H1 (cell line): ENCODE measurements at regions not wholly inside any gene's neighbourhood (a gene's known extent, or its start where the extent isn't known, plus 50 kb on each side); places are given as distances from the start of the nearest gene placed in this dataset.

Experiments
- BCL11A ChIP-seq, 2 experiments: IDR thresholded peaks; one replicate each; pipeline ENCODE4 v1.6.1; 2011; ENCODE audit warnings: low read depth in 2 of 2, low read length in 2 of 2, mild to moderate bottlenecking in 2 of 2
- BRCA1 ChIP-seq: IDR thresholded peaks from 2 replicates; pipeline ENCODE4 v1.6.1; 2012; ENCODE audit warnings: low read depth, low read length, improper control_type of control experiment
- CBX8 ChIP-seq: fragments of 300-800, 300-1000 bp; sonication (generic); IDR thresholded peaks from 2 replicates; pipeline ENCODE4 v1.7.1; 2016; ENCODE audit warnings: low read depth, low read length, borderline replicate concordance
- NANOG ChIP-seq: IDR thresholded peaks from 2 replicates; pipeline ENCODE4 v1.6.1; 2011; ENCODE audit warnings: low read length, low read depth, mild to moderate bottlenecking, inconsistent platforms; ENCODE audit not compliant: insufficient read depth, poor library complexity, severe bottlenecking
- NRF1 ChIP-seq: IDR thresholded peaks from 2 replicates; pipeline ENCODE4 v1.6.1; 2011; ENCODE audit warnings: mild to moderate bottlenecking, low read depth, low read length, improper control_type of control experiment
- SP1 ChIP-seq: IDR thresholded peaks from 2 replicates; pipeline ENCODE4 v1.6.1; 2011; ENCODE audit warnings: low read depth, low read length
- SP4 ChIP-seq: IDR thresholded peaks from 2 replicates; pipeline ENCODE4 v1.6.1; 2012; ENCODE audit warnings: low read length, inconsistent platforms
- USF2 ChIP-seq: IDR thresholded peaks from 2 replicates; pipeline ENCODE4 v1.6.1; 2011; ENCODE audit warnings: low read length, improper control_type of control experiment

- TF ChIP-seq BRCA1 (no peak), SP4 (no peak), CBX8 (no peak), USF2 (no peak), NRF1 (no peak), SP1 (no peak), NANOG (no peak), BCL11A (IDR thresholded peaks at IDR 0.05; ENCODE audit: low read depth in 2 of 2, low read length in 2 of 2) (no peak)
Measured at GRCh38 chr12:75840994-75841355, 190.6 kb downstream of the PHLDA1 start (continued).
